GM12878 (cell line): ENCODE measurements at regions not wholly inside any gene's neighbourhood (a gene's known extent, or its start where the extent isn't known, plus 50 kb on each side); places are given as distances from the start of the nearest gene placed in this dataset.
A peak's percentile ranks its signal among the peaks of the same experiment; 100 is the strongest.
"Not testable (repeated sequence)": the region's sequence is repeated elsewhere in the genome, so short reads cannot be mapped to it uniquely, and the experiment has no call there.

ENCODE experiments used
- ATAC-seq: fragments of 200-7000 bp; cut with Tn5 transposase; 3 replicates; pipeline ENCODE4 v1.9.1; 2020; ENCODE audit warnings: mild to moderate bottlenecking, moderate library complexity
- BruUV-seq: library from RNA; stranded (reverse); fragments of 400-500 nt; replicated peaks from 2 replicates; lab custom pipeline; 2021; lab: Mats Ljungman, UMichigan
- CTCF ChIA-PET: fragments of 300-600 bp; sonication (Branson Sonifier 250); formaldehyde crosslinking; extraction: SDS; loops from one replicate; lab custom pipeline; 2021; ENCODE audit warnings: inconsistent platforms; lab: Yijun Ruan, JAX
- POLR2A ChIA-PET: fragments of 350-600 bp; formaldehyde crosslinking; extraction: SDS; loops from one replicate; lab custom pipeline; 2021; ENCODE audit warnings: inconsistent platforms; lab: Charles Lee
- RAD21 ChIA-PET: fragments of 300-600 bp; sonication (Branson Sonifier 250); formaldehyde crosslinking; loops from one replicate; lab custom pipeline; 2023; ENCODE audit warnings: antibody characterized with exemption; ENCODE audit not compliant: unreplicated experiment; lab: Charles Lee
- SMC1A ChIA-PET: fragments of 300-600 bp; sonication (Branson Sonifier 250); formaldehyde crosslinking; loops from one replicate; lab custom pipeline; 2023; ENCODE audit not compliant: unreplicated experiment, uncharacterized antibody; lab: Charles Lee
- DNase-seq: peaks from one replicate; pipeline ENCODE4 v3.0.0-alpha.2; 2011; ENCODE audit warnings: low read depth, low spot score
- FAIRE-seq: peaks from 3 replicates; lab custom pipeline; 2011; peaks lifted over from hg19 to GRCh38; lab: Jason Lieb, UNC
- H2AFZ ChIP-seq: 2 replicates; pipeline ENCODE4 v1.6.0; 2011; ENCODE audit warnings: low read depth, low read length, control low read depth; ENCODE audit not compliant: control insufficient read depth
- H3K27ac ChIP-seq: 2 replicates; pipeline ENCODE4 v1.5.1; 2011; ENCODE audit warnings: control low read depth; ENCODE audit not compliant: control insufficient read depth, insufficient read depth
- H3K27me3 ChIP-seq, 2 experiments: replicated peaks in 1 of 2; 2 replicates each; pipeline versions ENCODE4 v1.6.0 to v1.6.1; 2011; ENCODE audit warnings: low read length in 1 of 2; ENCODE audit not compliant: control insufficient read depth in 2 of 2, insufficient read depth in 2 of 2
- H3K36me3 ChIP-seq, 2 experiments: 2 replicates each; pipeline ENCODE4 v1.5.1; 2011; ENCODE audit warnings: low read length in 1 of 2; ENCODE audit not compliant: control insufficient read depth in 2 of 2, insufficient read depth in 2 of 2
- H3K4me1 ChIP-seq: 2 replicates; pipeline ENCODE4 v1.6.1; 2011; ENCODE audit warnings: mild to moderate bottlenecking, low read length, moderate library complexity, mixed read lengths; ENCODE audit not compliant: control insufficient read depth, insufficient read depth
- H3K4me2 ChIP-seq: 2 replicates; pipeline ENCODE4 v1.6.0; 2011; ENCODE audit warnings: control low read depth; ENCODE audit not compliant: control insufficient read depth, insufficient read depth
- H3K4me3 ChIP-seq: fragments of 200-600 bp; sonication (generic); 2 replicates; pipeline ENCODE4 v1.5.1; 2016
- H3K79me2 ChIP-seq: 2 replicates; pipeline ENCODE4 v1.6.0; 2011; ENCODE audit warnings: low read length; ENCODE audit not compliant: control insufficient read depth, insufficient read depth
- H3K9ac ChIP-seq: 2 replicates; pipeline ENCODE4 v1.8.0; 2011; ENCODE audit warnings: low read length, control low read depth, mixed read lengths; ENCODE audit not compliant: control insufficient read depth, insufficient read depth
- H3K9me3 ChIP-seq: replicated peaks from 3 replicates; pipeline ENCODE4 v1.5.1; 2011; ENCODE audit warnings: mild to moderate bottlenecking, low read length; ENCODE audit not compliant: control insufficient read depth, insufficient read depth
- H4K20me1 ChIP-seq: 2 replicates; pipeline ENCODE4 v1.6.0; 2011; ENCODE audit not compliant: control insufficient read depth, insufficient read depth
- WGBS: methylation state at CpG from one replicate; pipeline ENCODE4 v1.1.6; 2016; ENCODE audit warnings: low lambda C conversion rate; ENCODE audit not compliant: insufficient replicate concordance, insufficient coverage; ENCODE audit errors: missing lambda C conversion rate; 5-methylcytosine and 5-hydroxymethylcytosine counted together
- in situ Hi-C: fragments of 300-500 bp; cut with MboI; formaldehyde crosslinking; loops from 9 replicates; pipeline ENCODE4 v1.14.3; 2018; ENCODE audit warnings: mixed read lengths
- intact Hi-C: fragments of 100-400 bp; cut with micrococcal nuclease; formaldehyde crosslinking; loops from one replicate; pipeline ENCODE4 v1.14.2; 2022; ENCODE audit not compliant: unreplicated experiment

- RAD21 ChIA-PET, H3K27me3 ChIP-seq, H3K36me3 ChIP-seq, H3K79me2 ChIP-seq, H3K9me3 ChIP-seq, H3K9ac ChIP-seq, in situ Hi-C loops, CTCF ChIA-PET, intact Hi-C loops, POLR2A ChIA-PET, H2AFZ ChIP-seq, H3K27ac ChIP-seq, H3K4me3 ChIP-seq, H3K4me1 ChIP-seq, SMC1A ChIA-PET, H4K20me1 ChIP-seq, H3K4me2 ChIP-seq, DNase-seq, BruUV-seq: not testable (repeated sequence)
- WGBS, result 54% methylated on average over 9 of the region's 9 CpGs
- FAIRE-seq (peak; percentile 69), ATAC-seq (peak; percentile 37)
These were observed 80.7 kb upstream of the FABP2 start for GRCh38 chr4:119402322-119403308.

GRCh38 chr4:119395701-119396100, 73.8 kb upstream of the FABP2 start:
- SMC1A ChIA-PET, ATAC-seq, H3K27ac ChIP-seq, intact Hi-C loops, H3K9me3 ChIP-seq, H3K79me2 ChIP-seq, RAD21 ChIA-PET, H3K4me1 ChIP-seq, H3K4me3 ChIP-seq, H2AFZ ChIP-seq, BruUV-seq, H3K27me3 ChIP-seq, H4K20me1 ChIP-seq, in situ Hi-C loops, CTCF ChIA-PET, H3K36me3 ChIP-seq, DNase-seq, POLR2A ChIA-PET, H3K9ac ChIP-seq, FAIRE-seq, H3K4me2 ChIP-seq: not testable (repeated sequence)
- 93% methylated on average over 3 of the region's 3 CpGs for WGBS
